Activated naive CD8-positive, alpha-beta T cell treated with anti-CD3 and anti-CD28 coated beads, Interleukin-2, amount 50 U/mL, for 16 hours (primary cell): ENCODE measurements at regions not wholly inside any gene's neighbourhood (a gene's known extent, or its start where the extent isn't known, plus 50 kb on each side); places are given as distances from the start of the nearest gene placed in this dataset.
"Not testable (repeated sequence)": the region's sequence is repeated elsewhere in the genome, so short reads cannot be mapped to it uniquely, and the experiment has no call there.

Experiments used
- DNase-seq: peaks from one replicate; pipeline ENCODE4 v3.0.0-alpha.2; 2020; ENCODE audit warnings: low read depth, low spot score

- DNase-seq = no peak
Observed at GRCh38 chr5:10921160-10921559, 160.1 kb upstream of the DAP start.

GRCh38 chr5:10920400-10920799, 159.4 kb upstream of the DAP start:
- DNase-seq = no peak

GRCh38 chr5:10914741-10915480, 153.9 kb upstream of the DAP start:
- no peak for DNase-seq

- no peak for DNase-seq
Observed at GRCh38 chr5:10913841-10914240, 152.8 kb upstream of the DAP start.

- DNase-seq = no peak
Observed at GRCh38 chr5:10913181-10913810, 152.3 kb upstream of the DAP start.

- DNase-seq = no peak
Observed at GRCh38 chr5:10912435-10912834, 151.4 kb upstream of the DAP start.

GRCh38 chr5:10910261-10910660, 149.2 kb upstream of the DAP start:
- DNase-seq = no peak

GRCh38 chr5:10904862-10905432, 143.9 kb upstream of the DAP start:
- DNase-seq = no peak

GRCh38 chr5:10903786-10904560, 142.9 kb upstream of the DAP start:
- no peak for DNase-seq

GRCh38 chr5:10902145-10902544, 141.1 kb upstream of the DAP start:
- no peak for DNase-seq

- no peak for DNase-seq
Observed at GRCh38 chr5:10898514-10898913, 137.5 kb upstream of the DAP start.

GRCh38 chr5:10896016-10896415, 135.0 kb upstream of the DAP start:
- no peak for DNase-seq

- no peak for DNase-seq
Observed at GRCh38 chr5:10894445-10895054, 133.5 kb upstream of the DAP start.

- no peak for DNase-seq
Observed at GRCh38 chr5:10892911-10893215, 131.8 kb upstream of the DAP start.

- DNase-seq = no peak
Observed at GRCh38 chr5:10892147-10892910, 131.3 kb upstream of the DAP start.

GRCh38 chr5:10891193-10891592, 130.2 kb upstream of the DAP start:
- DNase-seq = no peak

- DNase-seq = no peak
Observed at GRCh38 chr5:10886497-10886896, 125.5 kb upstream of the DAP start.

GRCh38 chr5:10885026-10885425, 124.0 kb upstream of the DAP start:
- DNase-seq = no peak

GRCh38 chr5:10883945-10884344, 122.9 kb upstream of the DAP start:
- DNase-seq = not testable (repeated sequence)

GRCh38 chr5:10880934-10881333, 119.9 kb upstream of the DAP start:
- no peak for DNase-seq

- DNase-seq = not testable (repeated sequence)
Observed at GRCh38 chr5:10876996-10877395, 116.0 kb upstream of the DAP start.
